ENCODE measurements at regions not wholly inside any gene's neighbourhood (a gene's known extent, or its start where the extent isn't known, plus 50 kb on each side); places are given as distances from the start of the nearest gene placed in this dataset.

DNA sequence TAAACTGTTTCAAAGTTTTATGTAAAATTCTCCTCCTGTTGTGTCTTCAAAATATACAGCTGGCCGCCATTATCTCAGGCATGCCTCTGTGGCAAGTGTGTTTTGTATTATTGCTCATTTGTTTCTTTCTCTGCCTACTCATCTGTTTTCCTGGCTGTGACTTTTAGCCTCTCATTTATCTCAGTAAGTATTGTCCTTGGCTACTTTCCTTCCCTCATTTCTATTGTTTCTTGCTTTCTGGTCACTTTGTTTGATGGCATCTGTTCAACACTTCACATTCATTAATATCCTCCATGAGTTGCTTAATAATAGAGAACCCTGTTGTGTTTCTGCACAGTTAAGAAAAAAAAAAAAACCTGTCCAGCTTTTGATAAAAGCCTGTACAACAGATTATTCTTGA lies 869.4 kb downstream of the PCDH17 start:
- TF ChIP-seq CTCF (conservative IDR thresholded peaks at IDR 0.05) (no peak), EZH2 (IDR thresholded peaks at IDR 0.05; ENCODE audit: low read depth) (no peak)
